Hepatocyte (in vitro differentiated cells): ENCODE measurements at regions not wholly inside any gene's neighbourhood (a gene's known extent, or its start where the extent isn't known, plus 50 kb on each side); places are given as distances from the start of the nearest gene placed in this dataset.

Source experiments
- DNase-seq: peaks from one replicate; pipeline ENCODE4 v3.0.0-alpha.2; 2016; ENCODE audit warnings: low spot score
- H2AFZ ChIP-seq: fragments of 200-600 bp; sonication (generic); 2 replicates; pipeline ENCODE4 v1.6.0; 2016; ENCODE audit warnings: antibody characterized with exemption, mild to moderate bottlenecking
- H3K27ac ChIP-seq: fragments of 200-600 bp; sonication (generic); 2 replicates; pipeline ENCODE4 v1.5.1; 2016; ENCODE audit warnings: mild to moderate bottlenecking
- H3K27me3 ChIP-seq: fragments of 200-600 bp; sonication (generic); 2 replicates; pipeline ENCODE4 v1.6.1; 2016
- H3K36me3 ChIP-seq: fragments of 200-600 bp; sonication (generic); replicated peaks from 2 replicates; pipeline ENCODE4 v1.5.1; 2016; ENCODE audit warnings: low read depth; ENCODE audit not compliant: insufficient read depth
- H3K4me1 ChIP-seq: fragments of 200-600 bp; sonication (generic); 2 replicates; pipeline ENCODE4 v1.5.1; 2016; ENCODE audit warnings: mild to moderate bottlenecking, moderate library complexity; ENCODE audit not compliant: insufficient read depth
- H3K4me2 ChIP-seq: fragments of 200-600 bp; sonication (generic); 2 replicates; pipeline ENCODE4 v1.6.0; 2016
- H3K4me3 ChIP-seq: fragments of 200-600 bp; sonication (generic); 2 replicates; pipeline ENCODE4 v1.5.1; 2016; ENCODE audit warnings: mild to moderate bottlenecking
- H3K79me2 ChIP-seq: fragments of 200-600 bp; sonication (generic); 2 replicates; pipeline ENCODE4 v1.6.0; 2017; ENCODE audit warnings: mild to moderate bottlenecking
- H3K9me2 ChIP-seq: fragments of 200-600 bp; sonication (generic); replicated peaks from 2 replicates; pipeline ENCODE4 v1.6.0; 2017; ENCODE audit warnings: mild to moderate bottlenecking; ENCODE audit not compliant: insufficient read depth
- H3K9me3 ChIP-seq: fragments of 200-600 bp; sonication (generic); 2 replicates; pipeline ENCODE4 v1.5.1; 2016; ENCODE audit warnings: low read depth, mild to moderate bottlenecking
- H4K20me1 ChIP-seq: fragments of 200-600 bp; sonication (generic); 2 replicates; pipeline ENCODE4 v1.6.0; 2016; ENCODE audit warnings: mild to moderate bottlenecking; ENCODE audit not compliant: insufficient read depth, poor library complexity, severe bottlenecking
- CTCF ChIP-seq: fragments of 200-600 bp; sonication (generic); IDR thresholded peaks from 2 replicates; pipeline ENCODE4 v1.5.1; 2016; ENCODE audit warnings: antibody characterized with exemption, mild to moderate bottlenecking; ENCODE audit not compliant: poor library complexity
- EZH2 ChIP-seq: fragments of 200-600 bp; sonication (generic); IDR thresholded peaks from 2 replicates; pipeline ENCODE4 v1.6.1; 2016; ENCODE audit warnings: antibody characterized with exemption, mild to moderate bottlenecking, borderline replicate concordance
- EZH2phosphoT487 ChIP-seq: fragments of 200-600 bp; sonication (generic); IDR thresholded peaks from one replicate; pipeline ENCODE4 v1.6.1; 2018; ENCODE audit warnings: antibody characterized with exemption, mild to moderate bottlenecking, low read depth, moderate library complexity; ENCODE audit not compliant: unreplicated experiment, severe bottlenecking
- WGBS: methylation state at CpG from one replicate; pipeline ENCODE4 v1.1.6; 2016; ENCODE audit warnings: low lambda C conversion rate; ENCODE audit errors: missing lambda C conversion rate; 5-methylcytosine and 5-hydroxymethylcytosine counted together

GRCh38 chr22:48192920-48193319 lies 1430.5 kb downstream of the TBC1D22A start:
- Histone ChIP-seq H3K27me3 (no peaks in the 10 kb centered on the region), H4K20me1 (no peaks in the 10 kb centered on the region), H3K79me2 (no peaks in the 10 kb centered on the region), H3K27ac (no peak overlapping the region), H3K36me3 (no peaks in the 10 kb centered on the region), H2AFZ (no peak overlapping the region), H3K4me3 (no peak overlapping the region), H3K4me2 (no peak overlapping the region), H3K4me1 (peaks cover 6% of the 10 kb centered on the region), H3K9me2 (no peaks in the 10 kb centered on the region), H3K9me3 (peaks cover 5% of the 10 kb centered on the region)
- no peak for DNase-seq
- TF ChIP-seq EZH2 (no peak), EZH2phosphoT487 (no peak), CTCF (no peak)
- WGBS: 89% methylated on average over 3 of the region's 3 CpGs

GRCh38 chr22:48192071-48192470 lies 1429.6 kb downstream of the TBC1D22A start:
- 56% methylated on average over 1 of the region's 1 CpG for WGBS
- no peak overlapping the region for H3K4me2 ChIP-seq

GRCh38 chr22:48188231-48188721 lies 1425.8 kb downstream of the TBC1D22A start:
- TF ChIP-seq CTCF: no peak
- TF ChIP-seq EZH2phosphoT487: no peak
- no peak for TF ChIP-seq EZH2
- Histone ChIP-seq H3K4me1 (peaks cover 11% of the 10 kb centered on the region), H2AFZ (no peak overlapping the region), H3K79me2 (no peaks in the 10 kb centered on the region), H3K4me2 (peak overlapping the region; percentile 50), H3K27me3 (no peaks in the 10 kb centered on the region), H3K9me3 (peaks cover 5% of the 10 kb centered on the region), H3K9me2 (no peaks in the 10 kb centered on the region), H4K20me1 (no peaks in the 10 kb centered on the region), H3K36me3 (no peaks in the 10 kb centered on the region), H3K27ac (peak overlapping the region; percentile 73), H3K4me3 (no peak overlapping the region)
- peak; percentile 67 for DNase-seq
- WGBS: 58% methylated on average over 7 of the region's 7 CpGs

More at GRCh38 chr22:48192071-48192470, 1429.6 kb downstream of the TBC1D22A start:
- Histone ChIP-seq H3K9me3 (peaks cover 5% of the 10 kb centered on the region), H3K27me3 (no peaks in the 10 kb centered on the region), H3K36me3 (no peaks in the 10 kb centered on the region), H3K4me1 (peaks cover 11% of the 10 kb centered on the region), H4K20me1 (no peaks in the 10 kb centered on the region), H3K9me2 (no peaks in the 10 kb centered on the region), H3K27ac (no peak overlapping the region), H3K79me2 (no peaks in the 10 kb centered on the region), H3K4me3 (no peak overlapping the region), H2AFZ (no peak overlapping the region)
- no peak for DNase-seq
- TF ChIP-seq EZH2 (no peak), CTCF (no peak), EZH2phosphoT487 (no peak)
